ENCODE measurements at regions not wholly inside any gene's neighbourhood (a gene's known extent, or its start where the extent isn't known, plus 50 kb on each side); places are given as distances from the start of the nearest gene placed in this dataset.

- Histone ChIP-seq H3K36me3 (no peaks in the 10 kb centered on the region), H3K27ac (no peak overlapping the region), H3K4me1 (peaks cover 4% of the 10 kb centered on the region), H3K9me3 (no peaks in the 10 kb centered on the region), H3K27me3 (no peaks in the 10 kb centered on the region), H3K4me3 (no peak overlapping the region)
- TF ChIP-seq CTCF (IDR thresholded peaks at IDR 0.05) (no peak), POLR2AphosphoS5 (IDR thresholded peaks at IDR 0.05; ENCODE audit: insufficient read depth in 1 of 2, low read depth in 1 of 2) (no peak), POLR2A (IDR thresholded peaks at IDR 0.05) (no peak)
- intact Hi-C loops (cut with DNase I): no loop called here
- no peak for DNase-seq (ENCODE audit: extremely low spot score in 2 of 2)
These were observed 254.5 kb upstream of the RARB start for GRCh38 chr3:25173606-25174005.

GRCh38 chr3:25174251-25174650 lies 253.8 kb upstream of the RARB start:
- Histone ChIP-seq H3K4me1 (peaks cover 7% of the 10 kb centered on the region), H3K27me3 (no peaks in the 10 kb centered on the region), H3K4me3 (no peak overlapping the region), H3K36me3 (no peaks in the 10 kb centered on the region), H3K27ac (no peak overlapping the region), H3K9me3 (no peaks in the 10 kb centered on the region)
- intact Hi-C loops (cut with DNase I): no loop called here
- DNase-seq (ENCODE audit: extremely low spot score in 2 of 2): no peak
- TF ChIP-seq POLR2AphosphoS5 (IDR thresholded peaks at IDR 0.05; ENCODE audit: insufficient read depth in 1 of 2, low read depth in 1 of 2): no peak
- no peak for TF ChIP-seq POLR2A (IDR thresholded peaks at IDR 0.05)
- TF ChIP-seq CTCF (IDR thresholded peaks at IDR 0.05): no peak

- H3K9me3 ChIP-seq: no peaks in the 10 kb centered on the region
- DNase-seq (ENCODE audit: extremely low spot score in 2 of 2): no peak
- intact Hi-C loops (cut with DNase I): no loop called here
- no peaks in the 10 kb centered on the region for H3K36me3 ChIP-seq
- TF ChIP-seq POLR2A (IDR thresholded peaks at IDR 0.05): no peak
- peaks cover 7% of the 10 kb centered on the region for H3K4me1 ChIP-seq
- H3K4me3 ChIP-seq: no peak overlapping the region
- no peak overlapping the region for H3K27ac ChIP-seq
- H3K27me3 ChIP-seq: no peaks in the 10 kb centered on the region
These were observed 251.0 kb upstream of the RARB start for GRCh38 chr3:25177041-25177440.

GRCh38 chr3:25178672-25179071 lies 249.4 kb upstream of the RARB start:
- Histone ChIP-seq H3K4me3 (no peak overlapping the region), H3K27me3 (no peaks in the 10 kb centered on the region), H3K4me1 (peaks cover 7% of the 10 kb centered on the region), H3K9me3 (no peaks in the 10 kb centered on the region), H3K27ac (no peak overlapping the region), H3K36me3 (no peaks in the 10 kb centered on the region)
- no peak for DNase-seq (ENCODE audit: extremely low spot score in 2 of 2)
- intact Hi-C loops (cut with DNase I): no loop called here
- TF ChIP-seq POLR2AphosphoS5 (IDR thresholded peaks at IDR 0.05; ENCODE audit: insufficient read depth in 1 of 2, low read depth in 1 of 2): no peak
- no peak for TF ChIP-seq POLR2A (IDR thresholded peaks at IDR 0.05)
- no peak for TF ChIP-seq CTCF (IDR thresholded peaks at IDR 0.05)

- intact Hi-C loops (cut with DNase I): no loop called here
- no peak for DNase-seq (ENCODE audit: extremely low spot score in 2 of 2)
- Histone ChIP-seq H3K4me1 (peaks cover 7% of the 10 kb centered on the region), H3K9me3 (no peaks in the 10 kb centered on the region), H3K36me3 (no peaks in the 10 kb centered on the region), H3K27ac (no peak overlapping the region), H3K27me3 (no peaks in the 10 kb centered on the region), H3K4me3 (no peak overlapping the region)
- no peak for TF ChIP-seq CTCF (IDR thresholded peaks at IDR 0.05)
These were observed 247.0 kb upstream of the RARB start for GRCh38 chr3:25181096-25181495.

- Histone ChIP-seq H3K27ac (no peak overlapping the region), H3K36me3 (no peaks in the 10 kb centered on the region), H3K27me3 (no peaks in the 10 kb centered on the region), H3K4me1 (peaks cover 7% of the 10 kb centered on the region), H3K9me3 (no peaks in the 10 kb centered on the region), H3K4me3 (no peak overlapping the region)
- TF ChIP-seq CTCF (IDR thresholded peaks at IDR 0.05) (no peak), POLR2AphosphoS5 (IDR thresholded peaks at IDR 0.05; ENCODE audit: insufficient read depth in 1 of 2, low read depth in 1 of 2) (no peak), POLR2A (IDR thresholded peaks at IDR 0.05) (no peak)
- intact Hi-C loops (cut with DNase I): no loop called here
- DNase-seq (ENCODE audit: extremely low spot score in 2 of 2): no peak
These were observed 245.3 kb upstream of the RARB start for GRCh38 chr3:25182794-25183193.
